Ishikawa (cell line): ENCODE measurements at regions not wholly inside any gene's neighbourhood (a gene's known extent, or its start where the extent isn't known, plus 50 kb on each side); places are given as distances from the start of the nearest gene placed in this dataset.

Experiments used
- CREB1 ChIP-seq: IDR thresholded peaks from 2 replicates; pipeline ENCODE4 v1.6.1; 2012; ENCODE audit warnings: low read depth
- EP300 ChIP-seq: IDR thresholded peaks from 2 replicates; pipeline ENCODE4 v1.6.1; 2012; ENCODE audit warnings: borderline replicate concordance
- MAX ChIP-seq: IDR thresholded peaks from 2 replicates; pipeline ENCODE4 v1.6.1; 2012
- RAD21 ChIP-seq: IDR thresholded peaks from 2 replicates; pipeline ENCODE4 v1.6.1; 2012; ENCODE audit warnings: low read depth
- TAF1 ChIP-seq: IDR thresholded peaks from 2 replicates; pipeline ENCODE4 v1.6.1; 2012; ENCODE audit warnings: low read depth, mild to moderate bottlenecking
- TEAD4 ChIP-seq: IDR thresholded peaks from 2 replicates; pipeline ENCODE4 v1.6.1; 2012
- YY1 ChIP-seq: IDR thresholded peaks from 2 replicates; pipeline ENCODE4 v1.6.1; 2012; ENCODE audit warnings: low read depth
- ZBTB7A ChIP-seq: IDR thresholded peaks from 2 replicates; pipeline ENCODE4 v1.6.1; 2012; ENCODE audit warnings: low read depth
- TF ChIP-seq, protein P1 (sequence below): IDR thresholded peaks from 2 replicates; pipeline ENCODE4 v1.6.1; 2012; ENCODE audit warnings: low read depth, mild to moderate bottlenecking

- TF ChIP-seq, protein P1, sequence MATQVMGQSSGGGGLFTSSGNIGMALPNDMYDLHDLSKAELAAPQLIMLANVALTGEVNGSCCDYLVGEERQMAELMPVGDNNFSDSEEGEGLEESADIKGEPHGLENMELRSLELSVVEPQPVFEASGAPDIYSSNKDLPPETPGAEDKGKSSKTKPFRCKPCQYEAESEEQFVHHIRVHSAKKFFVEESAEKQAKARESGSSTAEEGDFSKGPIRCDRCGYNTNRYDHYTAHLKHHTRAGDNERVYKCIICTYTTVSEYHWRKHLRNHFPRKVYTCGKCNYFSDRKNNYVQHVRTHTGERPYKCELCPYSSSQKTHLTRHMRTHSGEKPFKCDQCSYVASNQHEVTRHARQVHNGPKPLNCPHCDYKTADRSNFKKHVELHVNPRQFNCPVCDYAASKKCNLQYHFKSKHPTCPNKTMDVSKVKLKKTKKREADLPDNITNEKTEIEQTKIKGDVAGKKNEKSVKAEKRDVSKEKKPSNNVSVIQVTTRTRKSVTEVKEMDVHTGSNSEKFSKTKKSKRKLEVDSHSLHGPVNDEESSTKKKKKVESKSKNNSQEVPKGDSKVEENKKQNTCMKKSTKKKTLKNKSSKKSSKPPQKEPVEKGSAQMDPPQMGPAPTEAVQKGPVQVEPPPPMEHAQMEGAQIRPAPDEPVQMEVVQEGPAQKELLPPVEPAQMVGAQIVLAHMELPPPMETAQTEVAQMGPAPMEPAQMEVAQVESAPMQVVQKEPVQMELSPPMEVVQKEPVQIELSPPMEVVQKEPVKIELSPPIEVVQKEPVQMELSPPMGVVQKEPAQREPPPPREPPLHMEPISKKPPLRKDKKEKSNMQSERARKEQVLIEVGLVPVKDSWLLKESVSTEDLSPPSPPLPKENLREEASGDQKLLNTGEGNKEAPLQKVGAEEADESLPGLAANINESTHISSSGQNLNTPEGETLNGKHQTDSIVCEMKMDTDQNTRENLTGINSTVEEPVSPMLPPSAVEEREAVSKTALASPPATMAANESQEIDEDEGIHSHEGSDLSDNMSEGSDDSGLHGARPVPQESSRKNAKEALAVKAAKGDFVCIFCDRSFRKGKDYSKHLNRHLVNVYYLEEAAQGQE: no peak
- TF ChIP-seq RAD21: no peak
- no peak for TF ChIP-seq EP300
- no peak for TF ChIP-seq YY1
- TF ChIP-seq CREB1: no peak
- TF ChIP-seq TEAD4: no peak
- TF ChIP-seq ZBTB7A: no peak
- TF ChIP-seq MAX: no peak
- TF ChIP-seq TAF1: no peak
Observed at GRCh38 chr2:38148501-38148900, 72.5 kb upstream of the CYP1B1 start.
